Ovary (tissue), 7 donors: ENCODE measurements at regions not wholly inside any gene's neighbourhood (a gene's known extent, or its start where the extent isn't known, plus 50 kb on each side); places are given as distances from the start of the nearest gene placed in this dataset.

Experiments used
- DNase-seq, 5 donors: peaks; one replicate each; pipeline ENCODE4 v3.0.0-alpha.2; 2019 to 2020
- H3K27ac ChIP-seq, 2 donors: fragments of 200-600 bp; one replicate each; pipeline versions ENCODE4 v1.5.1 to v1.8.0; 2019 to 2022
- H3K27me3 ChIP-seq: fragments of 200-600 bp; one replicate; pipeline ENCODE4 v1.8.0; 2022
- H3K36me3 ChIP-seq: fragments of 200-600 bp; sonication (generic); one replicate; pipeline ENCODE4 v1.5.1; 2019
- H3K4me1 ChIP-seq: one replicate; pipeline ENCODE4 v1.8.1; 2013; ENCODE audit warnings: mild to moderate bottlenecking, moderate library complexity; ENCODE audit not compliant: insufficient read depth
- H3K4me3 ChIP-seq: fragments of 200-600 bp; sonication (generic); one replicate; pipeline ENCODE4 v1.5.1; 2017
- H3K9me3 ChIP-seq, 2 donors: fragments of 200-600 bp in 1 of 2; sonication (generic) in 1 of 2; one replicate each; pipeline versions ENCODE4 v1.5.1 to v1.8.1; 2013 to 2019; ENCODE audit warnings: mild to moderate bottlenecking in 1 of 2, moderate library complexity in 1 of 2
- CTCF ChIP-seq, 3 donors: fragments of 450-650 bp in 2 of 3; fragments of 200-600 bp in 1 of 3; IDR thresholded peaks; one replicate each; pipeline versions ENCODE4 v1.5.1 to v1.8.0; 2016 to 2022; ENCODE audit warnings: antibody characterized with exemption in 3 of 3, mild to moderate bottlenecking in 1 of 3
- EP300 ChIP-seq: sonication (generic); formaldehyde crosslinking; IDR thresholded peaks from one replicate; pipeline ENCODE4 v1.6.1; 2017; ENCODE audit warnings: antibody characterized with exemption
- POLR2A ChIP-seq: fragments of 450-650 bp; IDR thresholded peaks from one replicate; pipeline ENCODE4 v1.6.1; 2017; ENCODE audit warnings: antibody characterized with exemption, mild to moderate bottlenecking, moderate library complexity
- WGBS, 3 donors: extraction: QIAGEN DNeasy Blood & Tissue Kit in 1 of 3; methylation state at CpG; one replicate each; pipeline versions ENCODE4 v1.1.5 to v1.1.7; 2013 to 2017; 5-methylcytosine and 5-hydroxymethylcytosine counted together
- intact Hi-C, 4 donors: fragments of 100-400 bp; cut with DNase I; formaldehyde crosslinking; loops; one replicate each; pipeline versions ENCODE4 v1.11.0 to v1.15.1; 2022 to 2023
- donor health status: DM: no; HTN: no; CAD: no; lungs with moderate emphysema.
- donor health status: DM: no; HTN: no; CAD: no.
- donor health status: Bipolar disorder and iron deficiency.
- donor health status: DM: no; HTN: no; CAD: no.
- donor health status: DM: yes; HTN: yes; CAD: no.

DNA sequence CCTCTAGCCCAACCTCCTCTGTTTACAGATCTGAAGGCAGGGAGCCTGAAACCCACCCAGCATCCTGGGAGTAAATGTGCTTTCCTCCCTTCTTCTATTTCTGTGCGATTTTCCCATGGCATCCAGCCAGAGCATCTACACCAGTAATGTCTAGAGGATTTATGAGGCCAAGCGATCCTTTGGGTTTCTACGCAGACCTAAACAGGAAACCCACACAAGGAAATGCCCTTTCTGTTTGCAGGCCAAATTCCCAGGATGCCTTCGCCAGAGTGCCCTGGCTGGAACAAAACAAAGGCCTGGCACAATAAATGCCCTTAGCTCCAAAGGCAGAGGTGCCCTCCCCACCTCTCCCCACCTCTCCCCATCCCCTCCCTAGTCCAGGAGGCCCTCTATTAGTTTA lies 110.5 kb upstream of the CDC42BPA start:
- Histone ChIP-seq H3K4me1 (peaks cover 4% of the 10 kb centered on the region), H3K4me3 (no peak overlapping the region), H3K27me3 (no peaks in the 10 kb centered on the region), H3K9me3 (no peaks in the 10 kb centered on the region), H3K27ac (no peak overlapping the region), H3K36me3 (no peaks in the 10 kb centered on the region)
- WGBS, 3 donors, result 23 to 41% (median 31%) methylated on average over 4 of the region's 4 CpGs
- DNase-seq, result no peak
- intact Hi-C loops, result no loop called here
- TF ChIP-seq POLR2A (no peak), CTCF (IDR thresholded peaks at IDR 0.05) (no peak), EP300 (no peak)

DNA sequence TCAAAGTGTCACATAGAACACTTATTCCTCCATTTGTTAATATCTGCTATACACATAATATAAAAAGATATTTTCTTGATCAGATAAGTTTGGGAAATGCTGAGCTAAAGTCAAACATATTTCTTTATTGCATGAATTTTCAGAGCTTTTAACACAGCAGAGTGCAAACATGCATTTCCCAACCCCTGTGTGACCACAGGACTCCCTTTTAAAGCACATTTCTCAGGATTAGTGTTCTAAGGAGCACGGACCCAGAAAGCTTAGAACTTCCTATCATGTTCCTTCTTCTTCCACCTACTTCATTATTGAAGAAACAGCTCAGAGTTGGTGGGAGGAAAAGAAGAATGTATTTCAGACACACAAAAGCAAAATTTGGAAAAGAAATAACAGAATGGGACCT lies 109.1 kb upstream of the CDC42BPA start:
- Histone ChIP-seq H3K9me3 (no peaks in the 10 kb centered on the region), H3K4me3 (no peak overlapping the region), H3K4me1 (peaks cover 4% of the 10 kb centered on the region), H3K36me3 (no peaks in the 10 kb centered on the region), H3K27me3 (no peaks in the 10 kb centered on the region), H3K27ac (no peak overlapping the region)
- intact Hi-C loops, result no loop called here
- 79 to 86% (median 85%) methylated on average over 1 of the region's 1 CpG for WGBS, 3 donors
- TF ChIP-seq CTCF (IDR thresholded peaks at IDR 0.05), result no peak
- TF ChIP-seq EP300, result no peak
- no peak for TF ChIP-seq POLR2A
- no peak for DNase-seq

DNA sequence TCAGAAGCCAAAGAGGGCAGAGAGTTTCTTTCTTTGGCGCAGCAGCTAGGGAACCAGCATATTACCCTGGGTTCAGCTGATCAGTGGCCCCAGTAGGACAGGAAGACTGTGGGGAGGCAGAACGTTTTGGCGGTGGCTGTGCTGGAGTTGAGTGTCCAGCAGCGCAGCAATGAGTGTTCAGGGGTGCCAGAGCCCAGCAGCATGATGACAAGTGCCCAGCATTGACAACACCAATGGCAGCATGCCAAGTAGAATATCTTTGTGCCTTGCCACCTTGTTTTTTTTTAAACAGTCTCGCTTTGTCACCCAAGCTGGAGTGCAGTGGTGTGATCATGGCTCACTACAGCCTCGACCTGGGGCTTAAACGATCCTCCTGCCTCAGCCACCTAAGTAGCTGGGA lies 106.7 kb upstream of the CDC42BPA start:
- DNase-seq, result no peak
- Histone ChIP-seq H3K4me3 (no peak overlapping the region), H3K9me3 (no peaks in the 10 kb centered on the region), H3K4me1 (no peaks in the 10 kb centered on the region), H3K27me3 (no peaks in the 10 kb centered on the region), H3K36me3 (no peaks in the 10 kb centered on the region), H3K27ac (no peak overlapping the region)
- WGBS, 3 donors, result 90 to 91% (median 90%) methylated on average over 7 of the region's 7 CpGs
- intact Hi-C loops, result no loop called here
- TF ChIP-seq CTCF (IDR thresholded peaks at IDR 0.05) (no peak), POLR2A (no peak), EP300 (no peak)

DNA sequence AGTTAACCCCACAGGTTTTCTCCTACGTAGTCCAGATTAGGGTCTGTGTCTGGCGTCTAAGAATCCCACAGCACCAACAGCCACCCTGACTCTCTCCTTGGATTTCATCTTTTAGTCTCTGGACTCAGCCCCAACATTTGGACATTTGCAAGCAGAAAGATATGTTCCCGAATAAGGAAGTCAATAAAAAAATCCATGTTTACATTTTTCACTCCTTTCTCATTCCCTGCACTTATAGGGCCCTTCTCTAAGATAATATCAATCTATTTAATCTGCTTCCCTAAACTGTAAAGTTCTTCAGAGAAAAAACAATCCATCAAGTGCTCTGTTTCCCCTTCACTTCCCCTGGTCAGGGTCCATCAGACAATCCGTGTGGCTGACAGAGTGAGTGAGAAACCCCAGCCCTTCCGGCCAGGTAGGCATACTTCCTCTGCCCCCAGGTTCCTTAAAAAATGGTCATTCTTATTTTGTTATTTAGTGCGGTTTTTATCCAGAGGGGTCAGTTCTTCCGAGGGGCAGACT lies 105.9 kb upstream of the CDC42BPA start:
- no peaks in the 10 kb centered on the region for H3K36me3 ChIP-seq
- no peak overlapping the region for H3K4me3 ChIP-seq
- TF ChIP-seq POLR2A, result no peak
- no peak for TF ChIP-seq EP300
- TF ChIP-seq CTCF (IDR thresholded peaks at IDR 0.05), result no peak
- no peak for DNase-seq
- H3K4me1 ChIP-seq, result no peaks in the 10 kb centered on the region
- no peaks in the 10 kb centered on the region for H3K9me3 ChIP-seq
- H3K27me3 ChIP-seq, result no peaks in the 10 kb centered on the region
- H3K27ac ChIP-seq, result no peak overlapping the region
- 45 to 57% (median 55%) methylated on average over 7 of the region's 7 CpGs for WGBS, 3 donors
- intact Hi-C loops, result no loop called here

DNA sequence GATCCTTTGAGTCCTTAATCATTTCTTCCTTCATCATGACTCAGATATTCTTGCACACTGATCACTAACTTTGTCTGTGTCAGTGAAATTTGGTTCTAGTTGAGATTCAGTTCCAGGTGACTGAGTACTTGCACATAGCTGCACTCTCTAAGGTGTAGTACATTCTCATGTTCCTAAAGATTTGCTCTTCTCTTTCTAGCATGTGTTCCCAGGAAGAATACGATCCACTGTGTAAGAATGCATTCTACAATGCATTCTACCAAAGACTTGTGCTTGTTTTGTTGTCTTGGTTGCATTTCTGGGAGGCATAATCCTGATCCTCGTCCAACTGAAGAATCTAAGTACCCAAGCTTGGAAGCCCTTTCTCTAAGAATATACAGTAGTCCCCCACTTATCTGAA lies 104.3 kb upstream of the CDC42BPA start:
- Histone ChIP-seq H3K9me3 (no peaks in the 10 kb centered on the region), H3K4me1 (no peaks in the 10 kb centered on the region), H3K4me3 (no peak overlapping the region), H3K27ac (no peak overlapping the region), H3K27me3 (no peaks in the 10 kb centered on the region), H3K36me3 (no peaks in the 10 kb centered on the region)
- intact Hi-C loops, result no loop called here
- TF ChIP-seq POLR2A, result no peak
- no peak for TF ChIP-seq EP300
- TF ChIP-seq CTCF (IDR thresholded peaks at IDR 0.05), result no peak
- no peak for DNase-seq
- 84 to 89% (median 86%) methylated on average over 2 of the region's 2 CpGs for WGBS, 3 donors
